ENCODE measurements at regions not wholly inside any gene's neighbourhood (a gene's known extent, or its start where the extent isn't known, plus 50 kb on each side); places are given as distances from the start of the nearest gene placed in this dataset.

DNA sequence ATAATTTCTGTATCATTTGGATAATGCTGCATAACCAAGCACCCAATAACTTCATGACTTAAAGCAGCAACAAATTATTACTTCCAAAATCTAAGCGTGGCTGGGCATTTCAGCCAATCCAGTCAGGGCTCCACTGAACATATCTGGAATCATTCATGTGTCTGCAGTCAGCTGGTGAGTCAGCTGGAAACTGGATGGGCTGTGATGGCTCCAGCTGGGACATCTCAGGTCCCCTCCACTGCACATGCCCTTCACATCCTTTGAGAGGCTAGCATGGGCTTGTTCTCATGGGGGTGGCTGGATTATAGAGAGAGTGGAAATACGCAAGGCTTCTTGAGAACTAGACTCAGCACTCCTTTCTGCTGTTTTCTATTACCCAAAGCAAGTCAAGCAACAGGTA lies 961.9 kb downstream of the DIAPH3 start:
- no peak overlapping the region for H3K4me3 ChIP-seq (ENCODE audit: low read depth, low read length)
- ChIA-PET CTCF (no interaction called here), POLR2A (no interaction called here)
- no peak for TF ChIP-seq CTCF (IDR thresholded peaks at IDR 0.05; ENCODE audit: insufficient read depth, low read length, missing control alignments)
- DNase-seq (ENCODE audit: low read depth, low spot score), result no peak

- H3K4me3 ChIP-seq (ENCODE audit: low read depth, low read length), result no peak overlapping the region
- CTCF ChIA-PET, result no interaction called here
- POLR2A ChIA-PET, result no interaction called here
- no peak for TF ChIP-seq CTCF (IDR thresholded peaks at IDR 0.05; ENCODE audit: insufficient read depth, low read length, missing control alignments)
- no peak for DNase-seq (ENCODE audit: low read depth, low spot score)
Observed at GRCh38 chr13:59203855-59204254, 959.9 kb downstream of the DIAPH3 start.

GRCh38 chr13:59205501-59205900 lies 958.2 kb downstream of the DIAPH3 start:
- CTCF ChIA-PET, result no interaction called here
- no peak overlapping the region for H3K4me3 ChIP-seq (ENCODE audit: low read depth, low read length)
- TF ChIP-seq CTCF (IDR thresholded peaks at IDR 0.05; ENCODE audit: insufficient read depth, low read length, missing control alignments), result no peak

GRCh38 chr13:59208405-59209195 lies 955.1 kb downstream of the DIAPH3 start:
- DNase-seq (ENCODE audit: low read depth, low spot score), result no peak
- H3K4me3 ChIP-seq (ENCODE audit: low read depth, low read length), result no peak overlapping the region
- POLR2A ChIA-PET, result interaction anchor here (0.6 kb wide), 1 partner anchor 854 kb away, joined by 5 read pairs; no protein-coding TSS in a partner anchor
- TF ChIP-seq CTCF (IDR thresholded peaks at IDR 0.05; ENCODE audit: insufficient read depth, low read length, missing control alignments), result no peak
- CTCF ChIA-PET, result no interaction called here

More at GRCh38 chr13:59205501-59205900, 958.2 kb downstream of the DIAPH3 start:
- no peak for DNase-seq (ENCODE audit: low read depth, low spot score)
- POLR2A ChIA-PET, result no interaction called here

DNA sequence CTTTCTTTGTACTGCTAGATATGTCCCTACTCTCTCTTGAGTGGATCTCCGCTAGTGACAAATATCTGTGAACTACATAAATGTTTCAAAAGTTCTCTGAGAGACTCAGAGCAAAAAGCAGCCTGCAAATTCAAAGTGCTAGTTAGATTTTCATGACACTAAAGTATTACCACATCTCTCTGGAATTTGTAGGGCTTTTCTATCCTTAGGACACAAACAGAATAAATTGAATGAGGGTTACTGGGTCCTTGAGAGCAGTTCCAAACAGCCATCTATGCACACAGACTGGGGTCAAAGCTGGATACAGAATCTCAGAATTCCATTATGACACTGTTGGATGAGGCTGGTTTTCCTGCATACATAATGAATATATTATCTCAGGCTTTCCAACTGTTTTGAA lies 953.2 kb downstream of the DIAPH3 start:
- DNase-seq (ENCODE audit: low read depth, low spot score), result no peak
- H3K4me3 ChIP-seq (ENCODE audit: low read depth, low read length), result no peak overlapping the region
- CTCF ChIA-PET, result no interaction called here
- no peak for TF ChIP-seq CTCF (IDR thresholded peaks at IDR 0.05; ENCODE audit: insufficient read depth, low read length, missing control alignments)
- POLR2A ChIA-PET, result no interaction called here

GRCh38 chr13:59211606-59212005 lies 952.1 kb downstream of the DIAPH3 start:
- CTCF ChIA-PET, result no interaction called here

More at GRCh38 chr13:59211606-59212005, 952.1 kb downstream of the DIAPH3 start:
- no peak for DNase-seq (ENCODE audit: low read depth, low spot score)
- H3K4me3 ChIP-seq (ENCODE audit: low read depth, low read length), result no peak overlapping the region
- POLR2A ChIA-PET, result no interaction called here
- no peak for TF ChIP-seq CTCF (IDR thresholded peaks at IDR 0.05; ENCODE audit: insufficient read depth, low read length, missing control alignments)
